ENCODE measurements at regions not wholly inside any gene's neighbourhood (a gene's known extent, or its start where the extent isn't known, plus 50 kb on each side); places are given as distances from the start of the nearest gene placed in this dataset.

DNA sequence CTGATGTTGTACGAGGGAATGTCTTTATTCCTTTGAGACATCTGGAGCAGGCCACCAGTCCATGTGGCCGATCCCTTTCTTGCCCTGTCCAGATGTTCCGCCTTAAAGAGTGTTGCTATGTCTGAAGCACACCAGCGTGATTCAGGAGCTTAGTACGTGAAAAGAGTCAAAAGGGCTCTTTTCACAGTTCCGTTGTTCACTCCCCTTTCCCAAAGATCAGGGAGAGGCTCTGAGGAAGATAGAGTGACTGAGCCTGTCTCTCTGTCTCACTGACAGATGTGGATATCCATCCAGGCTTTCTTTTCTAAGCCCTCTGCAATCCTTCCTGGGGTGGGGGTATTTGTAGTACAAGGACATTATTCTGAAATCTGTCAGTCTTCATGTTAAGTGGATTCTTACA, 262.5 kb upstream of the LRTM1 start:
- H3K4me2 ChIP-seq (ENCODE audit: low read depth, low read length, poor library complexity, severe bottlenecking): no peak overlapping the region
- no peaks in the 10 kb centered on the region for H3F3A ChIP-seq (ENCODE audit: low read depth)
- no peak overlapping the region for H2AFZ ChIP-seq (ENCODE audit: low read length)
- no peaks in the 10 kb centered on the region for H3K9me3 ChIP-seq (ENCODE audit: insufficient read depth, low read depth, low read length)
- no peaks in the 10 kb centered on the region for H3K9me2 ChIP-seq (replicated peaks; ENCODE audit: low read depth, low read length)
- no peaks in the 10 kb centered on the region for H3K79me2 ChIP-seq (ENCODE audit: insufficient read depth, low read length)
- no peaks in the 10 kb centered on the region for H3K27me3 ChIP-seq (ENCODE audit: insufficient read depth, low read length, poor library complexity, severe bottlenecking)
- TF ChIP-seq EZH2phosphoT487 (IDR thresholded peaks at IDR 0.05; ENCODE audit: borderline replicate concordance): no peak
- TF ChIP-seq, protein P1, sequence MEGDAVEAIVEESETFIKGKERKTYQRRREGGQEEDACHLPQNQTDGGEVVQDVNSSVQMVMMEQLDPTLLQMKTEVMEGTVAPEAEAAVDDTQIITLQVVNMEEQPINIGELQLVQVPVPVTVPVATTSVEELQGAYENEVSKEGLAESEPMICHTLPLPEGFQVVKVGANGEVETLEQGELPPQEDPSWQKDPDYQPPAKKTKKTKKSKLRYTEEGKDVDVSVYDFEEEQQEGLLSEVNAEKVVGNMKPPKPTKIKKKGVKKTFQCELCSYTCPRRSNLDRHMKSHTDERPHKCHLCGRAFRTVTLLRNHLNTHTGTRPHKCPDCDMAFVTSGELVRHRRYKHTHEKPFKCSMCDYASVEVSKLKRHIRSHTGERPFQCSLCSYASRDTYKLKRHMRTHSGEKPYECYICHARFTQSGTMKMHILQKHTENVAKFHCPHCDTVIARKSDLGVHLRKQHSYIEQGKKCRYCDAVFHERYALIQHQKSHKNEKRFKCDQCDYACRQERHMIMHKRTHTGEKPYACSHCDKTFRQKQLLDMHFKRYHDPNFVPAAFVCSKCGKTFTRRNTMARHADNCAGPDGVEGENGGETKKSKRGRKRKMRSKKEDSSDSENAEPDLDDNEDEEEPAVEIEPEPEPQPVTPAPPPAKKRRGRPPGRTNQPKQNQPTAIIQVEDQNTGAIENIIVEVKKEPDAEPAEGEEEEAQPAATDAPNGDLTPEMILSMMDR (conservative IDR thresholded peaks at IDR 0.05; ENCODE audit: low read length): no peak
- H3K4me1 ChIP-seq (ENCODE audit: insufficient read depth, low read length, poor library complexity, severe bottlenecking): no peaks in the 10 kb centered on the region
- no peak overlapping the region for H3K4me3 ChIP-seq (ENCODE audit: low read length, poor library complexity, severe bottlenecking)
- H3K36me3 ChIP-seq (ENCODE audit: insufficient read depth, low read length): no peaks in the 10 kb centered on the region
- no peaks in the 10 kb centered on the region for H4K20me1 ChIP-seq (ENCODE audit: insufficient read depth, low read length, poor library complexity, severe bottlenecking)
- no peak overlapping the region for H3K9ac ChIP-seq (ENCODE audit: low read depth, low read length, poor library complexity, severe bottlenecking)

- no peaks in the 10 kb centered on the region for H3K27me3 ChIP-seq (ENCODE audit: insufficient read depth, low read length, poor library complexity, severe bottlenecking)
- no peaks in the 10 kb centered on the region for H3F3A ChIP-seq (ENCODE audit: low read depth)
- H3K79me2 ChIP-seq (ENCODE audit: insufficient read depth, low read length): no peaks in the 10 kb centered on the region
- H4K20me1 ChIP-seq (ENCODE audit: insufficient read depth, low read length, poor library complexity, severe bottlenecking): no peaks in the 10 kb centered on the region
- H3K4me1 ChIP-seq (ENCODE audit: insufficient read depth, low read length, poor library complexity, severe bottlenecking): no peaks in the 10 kb centered on the region
- no peak overlapping the region for H2AFZ ChIP-seq (ENCODE audit: low read length)
- H3K9me2 ChIP-seq (replicated peaks; ENCODE audit: low read depth, low read length): no peaks in the 10 kb centered on the region
- H3K4me3 ChIP-seq (ENCODE audit: low read length, poor library complexity, severe bottlenecking): no peak overlapping the region
- no peaks in the 10 kb centered on the region for H3K36me3 ChIP-seq (ENCODE audit: insufficient read depth, low read length)
- no peak overlapping the region for H3K4me2 ChIP-seq (ENCODE audit: low read depth, low read length, poor library complexity, severe bottlenecking)
- no peak overlapping the region for H3K9ac ChIP-seq (ENCODE audit: low read depth, low read length, poor library complexity, severe bottlenecking)
- TF ChIP-seq, protein P1 (conservative IDR thresholded peaks at IDR 0.05; ENCODE audit: low read length): no peak
- no peak for TF ChIP-seq EZH2phosphoT487 (IDR thresholded peaks at IDR 0.05; ENCODE audit: borderline replicate concordance)
- H3K9me3 ChIP-seq (ENCODE audit: insufficient read depth, low read depth, low read length): no peaks in the 10 kb centered on the region
Observed at GRCh38 chr3:55189359-55189801, 261.5 kb upstream of the LRTM1 start.

GRCh38 chr3:55185380-55185779, 257.5 kb upstream of the LRTM1 start:
- Histone ChIP-seq H2AFZ (ENCODE audit: low read length) (no peak overlapping the region), H3K4me2 (ENCODE audit: low read depth, low read length, poor library complexity, severe bottlenecking) (no peak overlapping the region), H3K9me2 (replicated peaks; ENCODE audit: low read depth, low read length) (no peaks in the 10 kb centered on the region), H3K9me3 (ENCODE audit: insufficient read depth, low read depth, low read length) (no peaks in the 10 kb centered on the region), H3F3A (ENCODE audit: low read depth) (no peaks in the 10 kb centered on the region), H3K4me1 (ENCODE audit: insufficient read depth, low read length, poor library complexity, severe bottlenecking) (no peaks in the 10 kb centered on the region), H3K9ac (ENCODE audit: low read depth, low read length, poor library complexity, severe bottlenecking) (no peak overlapping the region), H3K4me3 (ENCODE audit: low read length, poor library complexity, severe bottlenecking) (no peak overlapping the region), H3K27me3 (ENCODE audit: insufficient read depth, low read length, poor library complexity, severe bottlenecking) (no peaks in the 10 kb centered on the region), H3K79me2 (ENCODE audit: insufficient read depth, low read length) (no peaks in the 10 kb centered on the region), H4K20me1 (ENCODE audit: insufficient read depth, low read length, poor library complexity, severe bottlenecking) (no peaks in the 10 kb centered on the region), H3K36me3 (ENCODE audit: insufficient read depth, low read length) (no peaks in the 10 kb centered on the region)
- TF ChIP-seq, protein P1 (conservative IDR thresholded peaks at IDR 0.05; ENCODE audit: low read length): no peak
- no peak for TF ChIP-seq EZH2phosphoT487 (IDR thresholded peaks at IDR 0.05; ENCODE audit: borderline replicate concordance)

All from Loucy (cell line).